ENCODE measurements at regions not wholly inside any gene's neighbourhood (a gene's known extent, or its start where the extent isn't known, plus 50 kb on each side); places are given as distances from the start of the nearest gene placed in this dataset.
A peak's percentile ranks its signal among the peaks of the same experiment; 100 is the strongest.

GRCh38 chr13:72567566-72567965 lies 159.9 kb downstream of the MZT1 start:
- intact Hi-C loops (cut with micrococcal nuclease; ENCODE audit: unreplicated experiment) = loop anchor here (5.0 kb wide), 2 partner anchors 125 to 325 kb away; no protein-coding TSS in a partner anchor
- H3K9ac ChIP-seq (ENCODE audit: insufficient read depth, low read depth, low read length) = no peak overlapping the region
- CTCF ChIA-PET (ENCODE audit: low intra/inter-chr PET ratio, low total read pairs) = no interaction called here
- no peaks in the 10 kb centered on the region for H3K4me1 ChIP-seq (ENCODE audit: insufficient read depth, low read length)
- WGBS (ENCODE audit: low lambda C conversion rate) = under 1% methylated on average over 5 of the region's 5 CpGs
- no peak for TF ChIP-seq ZNF335 (CRISPR knock-in tag; IDR thresholded peaks at IDR 0.05)
- TF ChIP-seq AKNA (CRISPR knock-in tag; IDR thresholded peaks at IDR 0.05; ENCODE audit: borderline replicate concordance) = no peak
- no peak for TF ChIP-seq ZNF629 (CRISPR knock-in tag; conservative IDR thresholded peaks at IDR 0.05)
- TF ChIP-seq ZNF337 (CRISPR knock-in tag; IDR thresholded peaks at IDR 0.05; ENCODE audit: borderline replicate concordance, low read depth) = no peak
- TF ChIP-seq GABPA (IDR thresholded peaks at IDR 0.05; ENCODE audit: low read depth, low read length) = no peak
- TF ChIP-seq GABPA (CRISPR knock-in tag; IDR thresholded peaks at IDR 0.05; ENCODE audit: low read depth) = no peak
- no peak for TF ChIP-seq SSRP1 (CRISPR knock-in tag; IDR thresholded peaks at IDR 0.05)
- no peak for TF ChIP-seq CSRNP2 (CRISPR knock-in tag; conservative IDR thresholded peaks at IDR 0.05; ENCODE audit: low read depth)
- no peak for TF ChIP-seq SMARCC2 (IDR thresholded peaks at IDR 0.05)
- TF ChIP-seq ATF7 (IDR thresholded peaks at IDR 0.05) = no peak
- no peak for TF ChIP-seq ATF7 (CRISPR knock-in tag; IDR thresholded peaks at IDR 0.05)
- no peak for TF ChIP-seq HCFC1 (IDR thresholded peaks at IDR 0.05; ENCODE audit: low read depth, low read length)
- TF ChIP-seq GZF1 (CRISPR knock-in tag; IDR thresholded peaks at IDR 0.05) = no peak
- TF ChIP-seq TAF15 (IDR thresholded peaks at IDR 0.05; ENCODE audit: low read depth, low read length, poor library complexity, severe bottlenecking) = no peak
- in situ Hi-C loops (cut with HindIII; ENCODE audit: extremely low pct_ligation_motif_present, low pct_unique_long_range_greater_than_20kb) = loop anchor here (25.0 kb wide), 1 partner anchor 230 kb away; no protein-coding TSS in a partner anchor
- POLR2A ChIA-PET = no interaction called here
- FAIRE-seq = no peak
- no TSS peak for BruUV-seq (replicated peaks)
- no peak overlapping the region for H2AFZ ChIP-seq (ENCODE audit: low read length)
- H3K27me3 ChIP-seq (ENCODE audit: control insufficient read depth in 1 of 2, insufficient read depth in 2 of 2, low read length in 2 of 2) = no peaks in the 10 kb centered on the region
- H3K4me3 ChIP-seq (replicated peaks in 1 of 3; ENCODE audit: insufficient read depth in 1 of 3, low read depth in 2 of 3, low read length in 3 of 3) = no peak overlapping the region
- no peaks in the 10 kb centered on the region for H4K20me1 ChIP-seq (ENCODE audit: insufficient read depth, low read length)
- no peaks in the 10 kb centered on the region for H3K79me2 ChIP-seq (ENCODE audit: insufficient read depth, low read length)
- peak; percentile 49; the same call in 2 of the 3 replicates for ATAC-seq
- no peak overlapping the region for H3K27ac ChIP-seq (ENCODE audit: extremely low read length, insufficient read depth, low read length)
- H3K9me3 ChIP-seq (ENCODE audit: low read length) = no peaks in the 10 kb centered on the region
- H3K36me3 ChIP-seq (replicated peaks in 1 of 2; ENCODE audit: control insufficient read depth in 1 of 2, insufficient read depth in 2 of 2, low read length in 2 of 2) = no peaks in the 10 kb centered on the region
- no peak overlapping the region for H3K4me2 ChIP-seq (ENCODE audit: low read depth, low read length)
- no peak for DNase-seq (ENCODE audit: low spot score)
